ENCODE measurements at regions not wholly inside any gene's neighbourhood (a gene's known extent, or its start where the extent isn't known, plus 50 kb on each side); places are given as distances from the start of the nearest gene placed in this dataset.

- TF ChIP-seq EZH2 (IDR thresholded peaks at IDR 0.05) (no peak), POLR2AphosphoS5 (IDR thresholded peaks at IDR 0.05; ENCODE audit: borderline replicate concordance, low read depth, low read length) (no peak), FOXP2 (optimal IDR thresholded peaks at IDR 0.05; ENCODE audit: control extremely low read depth, extremely low read length, insufficient read depth) (no peak)
These were observed 223.0 kb upstream of the NUDT12 start for GRCh38 chr5:103785569-103785968.

All from SK-N-MC (cell line).